GM12878 (cell line): ENCODE measurements at regions not wholly inside any gene's neighbourhood (a gene's known extent, or its start where the extent isn't known, plus 50 kb on each side); places are given as distances from the start of the nearest gene placed in this dataset.
A peak's percentile ranks its signal among the peaks of the same experiment; 100 is the strongest.

Experiments
- ATAC-seq: fragments of 200-7000 bp; cut with Tn5 transposase; 3 replicates; pipeline ENCODE4 v1.9.1; 2020; ENCODE audit warnings: mild to moderate bottlenecking, moderate library complexity
- BruUV-seq: library from RNA; stranded (reverse); fragments of 400-500 nt; replicated peaks from 2 replicates; lab custom pipeline; 2021; lab: Mats Ljungman, UMichigan
- CTCF ChIA-PET: fragments of 300-600 bp; sonication (Branson Sonifier 250); formaldehyde crosslinking; extraction: SDS; loops from one replicate; lab custom pipeline; 2021; ENCODE audit warnings: inconsistent platforms; lab: Yijun Ruan, JAX
- POLR2A ChIA-PET: fragments of 350-600 bp; formaldehyde crosslinking; extraction: SDS; loops from one replicate; lab custom pipeline; 2021; ENCODE audit warnings: inconsistent platforms; lab: Charles Lee
- RAD21 ChIA-PET: fragments of 300-600 bp; sonication (Branson Sonifier 250); formaldehyde crosslinking; loops from one replicate; lab custom pipeline; 2023; ENCODE audit warnings: antibody characterized with exemption; ENCODE audit not compliant: unreplicated experiment; lab: Charles Lee
- SMC1A ChIA-PET: fragments of 300-600 bp; sonication (Branson Sonifier 250); formaldehyde crosslinking; loops from one replicate; lab custom pipeline; 2023; ENCODE audit not compliant: unreplicated experiment, uncharacterized antibody; lab: Charles Lee
- DNase-seq: peaks from one replicate; pipeline ENCODE4 v3.0.0-alpha.2; 2011; ENCODE audit warnings: low read depth, low spot score
- FAIRE-seq: peaks from 3 replicates; lab custom pipeline; 2011; peaks lifted over from hg19 to GRCh38; lab: Jason Lieb, UNC
- H2AFZ ChIP-seq: 2 replicates; pipeline ENCODE4 v1.6.0; 2011; ENCODE audit warnings: low read depth, low read length, control low read depth; ENCODE audit not compliant: control insufficient read depth
- H3K27ac ChIP-seq: 2 replicates; pipeline ENCODE4 v1.5.1; 2011; ENCODE audit warnings: control low read depth; ENCODE audit not compliant: control insufficient read depth, insufficient read depth
- H3K27me3 ChIP-seq, 2 experiments: replicated peaks in 1 of 2; 2 replicates each; pipeline versions ENCODE4 v1.6.0 to v1.6.1; 2011; ENCODE audit warnings: low read length in 1 of 2; ENCODE audit not compliant: control insufficient read depth in 2 of 2, insufficient read depth in 2 of 2
- H3K36me3 ChIP-seq, 2 experiments: 2 replicates each; pipeline ENCODE4 v1.5.1; 2011; ENCODE audit warnings: low read length in 1 of 2; ENCODE audit not compliant: control insufficient read depth in 2 of 2, insufficient read depth in 2 of 2
- H3K4me1 ChIP-seq: 2 replicates; pipeline ENCODE4 v1.6.1; 2011; ENCODE audit warnings: mild to moderate bottlenecking, low read length, moderate library complexity, mixed read lengths; ENCODE audit not compliant: control insufficient read depth, insufficient read depth
- H3K4me2 ChIP-seq: 2 replicates; pipeline ENCODE4 v1.6.0; 2011; ENCODE audit warnings: control low read depth; ENCODE audit not compliant: control insufficient read depth, insufficient read depth
- H3K4me3 ChIP-seq: fragments of 200-600 bp; sonication (generic); 2 replicates; pipeline ENCODE4 v1.5.1; 2016
- H3K79me2 ChIP-seq: 2 replicates; pipeline ENCODE4 v1.6.0; 2011; ENCODE audit warnings: low read length; ENCODE audit not compliant: control insufficient read depth, insufficient read depth
- H3K9ac ChIP-seq: 2 replicates; pipeline ENCODE4 v1.8.0; 2011; ENCODE audit warnings: low read length, control low read depth, mixed read lengths; ENCODE audit not compliant: control insufficient read depth, insufficient read depth
- H3K9me3 ChIP-seq: replicated peaks from 3 replicates; pipeline ENCODE4 v1.5.1; 2011; ENCODE audit warnings: mild to moderate bottlenecking, low read length; ENCODE audit not compliant: control insufficient read depth, insufficient read depth
- H4K20me1 ChIP-seq: 2 replicates; pipeline ENCODE4 v1.6.0; 2011; ENCODE audit not compliant: control insufficient read depth, insufficient read depth
- ATF7 ChIP-seq: fragments of 450-650 bp; IDR thresholded peaks from 2 replicates; pipeline ENCODE4 v1.6.1; 2016; ENCODE audit warnings: low read depth, mild to moderate bottlenecking
- HDAC6 ChIP-seq: fragments of 200-600 bp; sonication (generic); IDR thresholded peaks from one replicate; pipeline ENCODE4 v1.8.0; 2017; ENCODE audit warnings: antibody characterized with exemption; ENCODE audit not compliant: unreplicated experiment
- LARP7 ChIP-seq: fragments of 450-650 bp; IDR thresholded peaks from 2 replicates; pipeline ENCODE4 v1.6.1; 2017; ENCODE audit warnings: mild to moderate bottlenecking
- NBN ChIP-seq: fragments of 450-650 bp; IDR thresholded peaks from 2 replicates; pipeline ENCODE4 v1.6.1; 2016
- NFYB ChIP-seq: IDR thresholded peaks from 2 replicates; pipeline ENCODE4 v1.6.1; 2011; ENCODE audit warnings: low read depth, mild to moderate bottlenecking, low read length, improper control_type of control experiment, moderate library complexity; ENCODE audit not compliant: insufficient read depth
- NR2C1 ChIP-seq: fragments of 450-650 bp; IDR thresholded peaks from 2 replicates; pipeline ENCODE4 v1.6.1; 2017; ENCODE audit warnings: antibody characterized with exemption, mild to moderate bottlenecking, moderate library complexity
- PML ChIP-seq: IDR thresholded peaks from 2 replicates; pipeline ENCODE4 v1.6.1; 2012; ENCODE audit warnings: low read length, inconsistent platforms
- TCF3 ChIP-seq: IDR thresholded peaks from 2 replicates; pipeline ENCODE4 v1.6.1; 2012; ENCODE audit warnings: low read depth, mild to moderate bottlenecking, low read length, borderline replicate concordance; ENCODE audit not compliant: insufficient read depth
- ZNF274 ChIP-seq: IDR thresholded peaks from one replicate; pipeline ENCODE4 v1.8.0; 2011; ENCODE audit not compliant: insufficient read length, insufficient read depth
- WGBS: methylation state at CpG from one replicate; pipeline ENCODE4 v1.1.6; 2016; ENCODE audit warnings: low lambda C conversion rate; ENCODE audit not compliant: insufficient replicate concordance, insufficient coverage; ENCODE audit errors: missing lambda C conversion rate; 5-methylcytosine and 5-hydroxymethylcytosine counted together
- in situ Hi-C: fragments of 300-500 bp; cut with MboI; formaldehyde crosslinking; loops from 9 replicates; pipeline ENCODE4 v1.14.3; 2018; ENCODE audit warnings: mixed read lengths
- intact Hi-C: fragments of 100-400 bp; cut with micrococcal nuclease; formaldehyde crosslinking; loops from one replicate; pipeline ENCODE4 v1.14.2; 2022; ENCODE audit not compliant: unreplicated experiment
- TF ChIP-seq, protein P1 (sequence below): fragments of 450-650 bp; IDR thresholded peaks from 2 replicates; pipeline ENCODE4 v1.6.1; 2018; ENCODE audit warnings: borderline replicate concordance, mild to moderate bottlenecking; ENCODE audit not compliant: partially characterized antibody
- TF ChIP-seq, protein P2 (sequence below): fragments of 450-650 bp; IDR thresholded peaks from 2 replicates; pipeline ENCODE4 v1.6.1; 2014; ENCODE audit warnings: mild to moderate bottlenecking
- TF ChIP-seq, protein P3 (sequence below): fragments of 450-650 bp; IDR thresholded peaks from 2 replicates; pipeline ENCODE4 v1.6.1; 2017; ENCODE audit warnings: low read depth, mild to moderate bottlenecking, moderate library complexity

DNA sequence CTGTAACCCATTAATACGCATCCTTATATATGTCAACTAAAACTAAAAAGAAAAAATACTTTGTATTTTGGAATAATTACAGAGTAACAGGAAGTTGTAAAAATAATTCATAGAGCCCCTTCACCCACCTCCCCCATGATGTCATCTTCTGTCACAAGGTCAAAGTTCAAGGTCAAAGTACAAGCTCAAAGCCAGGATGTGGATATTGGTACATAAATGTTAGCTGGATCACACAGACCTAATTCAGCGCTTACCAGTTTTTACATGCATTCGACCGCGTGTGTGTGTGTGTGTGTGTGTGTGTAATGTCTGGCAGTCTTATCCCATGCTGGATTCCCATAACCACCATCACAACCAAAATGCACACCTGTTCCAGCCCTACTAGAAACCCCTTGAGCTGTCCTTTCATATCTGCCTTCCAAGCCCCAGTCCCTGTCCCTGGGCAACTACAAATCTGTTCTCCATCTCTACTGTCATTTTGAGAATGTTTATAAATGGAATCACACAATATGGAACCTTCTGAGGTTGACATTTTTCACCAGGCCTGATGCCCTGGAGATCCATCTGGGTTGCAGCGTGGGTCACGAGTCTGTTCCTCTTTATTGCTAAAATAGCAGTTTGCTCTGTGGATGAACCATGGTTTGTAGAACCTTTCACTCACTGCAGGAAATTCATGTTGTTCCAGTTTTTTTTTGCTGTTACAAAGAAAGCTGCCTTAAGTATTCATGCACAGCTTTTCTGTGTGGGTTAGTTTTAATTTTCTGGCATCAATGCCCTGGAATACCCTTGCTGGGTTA is 153.6 kb upstream of the PITRM1 start:
- Histone ChIP-seq H2AFZ (no peak overlapping the region), H3K36me3 (no peaks in the 10 kb centered on the region), H3K27ac (no peak overlapping the region), H3K9ac (no peak overlapping the region), H3K4me1 (no peaks in the 10 kb centered on the region), H3K27me3 (no peaks in the 10 kb centered on the region; a peak in 1 of 4 replicates), H3K79me2 (no peaks in the 10 kb centered on the region), H4K20me1 (no peaks in the 10 kb centered on the region), H3K9me3 (no peaks in the 10 kb centered on the region), H3K4me3 (no peak overlapping the region), H3K4me2 (no peak overlapping the region)
- RAD21 ChIA-PET, result no interaction called here
- POLR2A ChIA-PET, result no interaction called here
- DNase-seq, result no peak
- SMC1A ChIA-PET, result no interaction called here
- BruUV-seq, result no TSS peak
- TF ChIP-seq, protein P1, sequence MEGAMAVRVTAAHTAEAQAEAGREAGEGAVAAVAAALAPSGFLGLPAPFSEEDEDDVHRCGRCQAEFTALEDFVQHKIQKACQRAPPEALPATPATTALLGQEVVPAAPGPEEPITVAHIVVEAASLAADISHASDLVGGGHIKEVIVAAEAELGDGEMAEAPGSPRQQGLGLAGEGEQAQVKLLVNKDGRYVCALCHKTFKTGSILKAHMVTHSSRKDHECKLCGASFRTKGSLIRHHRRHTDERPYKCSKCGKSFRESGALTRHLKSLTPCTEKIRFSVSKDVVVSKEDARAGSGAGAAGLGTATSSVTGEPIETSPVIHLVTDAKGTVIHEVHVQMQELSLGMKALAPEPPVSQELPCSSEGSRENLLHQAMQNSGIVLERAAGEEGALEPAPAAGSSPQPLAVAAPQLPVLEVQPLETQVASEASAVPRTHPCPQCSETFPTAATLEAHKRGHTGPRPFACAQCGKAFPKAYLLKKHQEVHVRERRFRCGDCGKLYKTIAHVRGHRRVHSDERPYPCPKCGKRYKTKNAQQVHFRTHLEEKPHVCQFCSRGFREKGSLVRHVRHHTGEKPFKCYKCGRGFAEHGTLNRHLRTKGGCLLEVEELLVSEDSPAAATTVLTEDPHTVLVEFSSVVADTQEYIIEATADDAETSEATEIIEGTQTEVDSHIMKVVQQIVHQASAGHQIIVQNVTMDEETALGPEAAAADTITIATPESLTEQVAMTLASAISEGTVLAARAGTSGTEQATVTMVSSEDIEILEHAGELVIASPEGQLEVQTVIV, result no peak
- TF ChIP-seq NR2C1, result 0 out of 2 replicates have a peak, but pooled peaks have one; percentile 35
- ATAC-seq, result no peak
- FAIRE-seq, result no peak
- CTCF ChIA-PET, result no interaction called here
- in situ Hi-C loops (no loop called here), intact Hi-C loops (no loop called here)
- WGBS, result 60% methylated on average over 7 of the region's 7 CpGs

DNA sequence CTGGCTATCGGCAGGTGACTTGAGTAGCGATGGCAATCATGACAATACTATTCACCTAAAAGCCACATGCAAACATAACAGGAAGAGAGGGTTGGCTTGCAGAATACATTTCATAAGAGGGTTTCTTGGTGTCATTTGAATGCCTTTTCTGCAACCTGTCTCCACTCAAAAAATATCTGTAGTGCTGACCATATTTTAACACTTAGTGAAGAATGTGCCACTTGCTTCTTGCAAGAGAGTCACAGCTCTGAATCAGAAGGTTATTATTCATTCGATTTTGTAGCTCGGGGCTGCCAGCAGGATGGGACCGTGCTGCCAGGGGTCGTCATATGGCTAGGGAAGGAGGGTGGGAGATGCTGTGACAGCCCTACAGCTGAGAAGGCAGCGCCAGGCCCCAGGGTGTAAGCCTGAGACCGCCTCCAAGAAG is 152.0 kb upstream of the PITRM1 start:
- 26% methylated on average over 8 of the region's 8 CpGs for WGBS
- H3K36me3 ChIP-seq, result no peaks in the 10 kb centered on the region
- ATAC-seq (no peak), DNase-seq (no peak), FAIRE-seq (no peak)
- no peak overlapping the region for H3K27ac ChIP-seq
- ChIA-PET CTCF (interaction anchor here (1.2 kb wide), 1 partner anchor 11 kb away, joined by 3 read pairs; no protein-coding TSS in a partner anchor), POLR2A (no interaction called here), SMC1A (interaction anchor here (0.7 kb wide), 1 partner anchor 18 kb away, joined by 3 read pairs; no protein-coding TSS in a partner anchor), RAD21 (no interaction called here)
- no peak overlapping the region for H3K9ac ChIP-seq
- no peaks in the 10 kb centered on the region for H3K4me1 ChIP-seq
- in situ Hi-C loops, result no loop called here
- H3K79me2 ChIP-seq, result no peaks in the 10 kb centered on the region
- no TSS peak for BruUV-seq
- no peaks in the 10 kb centered on the region; a peak in 1 of 4 replicates for H3K27me3 ChIP-seq
- no peak overlapping the region for H3K4me2 ChIP-seq
- intact Hi-C loops, result no loop called here
- H3K4me3 ChIP-seq, result no peak overlapping the region
- no peaks in the 10 kb centered on the region for H3K9me3 ChIP-seq
- H4K20me1 ChIP-seq, result no peaks in the 10 kb centered on the region
- no peak overlapping the region for H2AFZ ChIP-seq
- TF ChIP-seq TCF3 (no peak), ZNF274 (no peak), ATF7 (no peak), NFYB (no peak), LARP7 (no peak), NBN (no peak), PML (no peak), HDAC6 (no peak)
- TF ChIP-seq, protein P2, sequence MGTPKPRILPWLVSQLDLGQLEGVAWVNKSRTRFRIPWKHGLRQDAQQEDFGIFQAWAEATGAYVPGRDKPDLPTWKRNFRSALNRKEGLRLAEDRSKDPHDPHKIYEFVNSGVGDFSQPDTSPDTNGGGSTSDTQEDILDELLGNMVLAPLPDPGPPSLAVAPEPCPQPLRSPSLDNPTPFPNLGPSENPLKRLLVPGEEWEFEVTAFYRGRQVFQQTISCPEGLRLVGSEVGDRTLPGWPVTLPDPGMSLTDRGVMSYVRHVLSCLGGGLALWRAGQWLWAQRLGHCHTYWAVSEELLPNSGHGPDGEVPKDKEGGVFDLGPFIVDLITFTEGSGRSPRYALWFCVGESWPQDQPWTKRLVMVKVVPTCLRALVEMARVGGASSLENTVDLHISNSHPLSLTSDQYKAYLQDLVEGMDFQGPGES, result no peak
- TF ChIP-seq, protein P3, sequence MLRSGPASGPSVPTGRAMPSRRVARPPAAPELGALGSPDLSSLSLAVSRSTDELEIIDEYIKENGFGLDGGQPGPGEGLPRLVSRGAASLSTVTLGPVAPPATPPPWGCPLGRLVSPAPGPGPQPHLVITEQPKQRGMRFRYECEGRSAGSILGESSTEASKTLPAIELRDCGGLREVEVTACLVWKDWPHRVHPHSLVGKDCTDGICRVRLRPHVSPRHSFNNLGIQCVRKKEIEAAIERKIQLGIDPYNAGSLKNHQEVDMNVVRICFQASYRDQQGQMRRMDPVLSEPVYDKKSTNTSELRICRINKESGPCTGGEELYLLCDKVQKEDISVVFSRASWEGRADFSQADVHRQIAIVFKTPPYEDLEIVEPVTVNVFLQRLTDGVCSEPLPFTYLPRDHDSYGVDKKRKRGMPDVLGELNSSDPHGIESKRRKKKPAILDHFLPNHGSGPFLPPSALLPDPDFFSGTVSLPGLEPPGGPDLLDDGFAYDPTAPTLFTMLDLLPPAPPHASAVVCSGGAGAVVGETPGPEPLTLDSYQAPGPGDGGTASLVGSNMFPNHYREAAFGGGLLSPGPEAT, result no peak
